Left ventricle myocardium inferior (tissue), 1 donor: ENCODE measurements at regions not wholly inside any gene's neighbourhood (a gene's known extent, or its start where the extent isn't known, plus 50 kb on each side); places are given as distances from the start of the nearest gene placed in this dataset.

Experiments
- DNase-seq: peaks from one replicate; pipeline ENCODE4 v3.0.0-alpha.2; 2020
- H3K27ac ChIP-seq: fragments of 200-600 bp; replicated peaks from 2 replicates; pipeline ENCODE4 v1.8.0; 2021
- H3K27me3 ChIP-seq: fragments of 200-600 bp; 2 replicates; pipeline ENCODE4 v1.8.0; 2021; ENCODE audit warnings: low read depth
- H3K36me3 ChIP-seq: fragments of 200-600 bp; 2 replicates; pipeline ENCODE4 v1.8.0; 2021
- H3K4me1 ChIP-seq: fragments of 200-600 bp; 2 replicates; pipeline ENCODE4 v1.8.0; 2021
- H3K4me3 ChIP-seq: fragments of 200-600 bp; 2 replicates; pipeline ENCODE4 v1.8.0; 2021; ENCODE audit warnings: mild to moderate bottlenecking, moderate library complexity
- H3K9me3 ChIP-seq: fragments of 200-600 bp; replicated peaks from 2 replicates; pipeline ENCODE4 v1.8.0; 2021
- intact Hi-C: fragments of 100-400 bp; cut with micrococcal nuclease; formaldehyde crosslinking; loops from one replicate; pipeline ENCODE4 v1.11.0; 2022
- TF ChIP-seq, protein P1 (sequence below): fragments of 200-600 bp; IDR thresholded peaks from 2 replicates; pipeline ENCODE4 v1.8.0; 2021; ENCODE audit warnings: antibody characterized with exemption, mild to moderate bottlenecking, borderline replicate concordance
- donor health status: DM: no; HTN: yes; CAD: no; lungs with severe emphysema.

DNA sequence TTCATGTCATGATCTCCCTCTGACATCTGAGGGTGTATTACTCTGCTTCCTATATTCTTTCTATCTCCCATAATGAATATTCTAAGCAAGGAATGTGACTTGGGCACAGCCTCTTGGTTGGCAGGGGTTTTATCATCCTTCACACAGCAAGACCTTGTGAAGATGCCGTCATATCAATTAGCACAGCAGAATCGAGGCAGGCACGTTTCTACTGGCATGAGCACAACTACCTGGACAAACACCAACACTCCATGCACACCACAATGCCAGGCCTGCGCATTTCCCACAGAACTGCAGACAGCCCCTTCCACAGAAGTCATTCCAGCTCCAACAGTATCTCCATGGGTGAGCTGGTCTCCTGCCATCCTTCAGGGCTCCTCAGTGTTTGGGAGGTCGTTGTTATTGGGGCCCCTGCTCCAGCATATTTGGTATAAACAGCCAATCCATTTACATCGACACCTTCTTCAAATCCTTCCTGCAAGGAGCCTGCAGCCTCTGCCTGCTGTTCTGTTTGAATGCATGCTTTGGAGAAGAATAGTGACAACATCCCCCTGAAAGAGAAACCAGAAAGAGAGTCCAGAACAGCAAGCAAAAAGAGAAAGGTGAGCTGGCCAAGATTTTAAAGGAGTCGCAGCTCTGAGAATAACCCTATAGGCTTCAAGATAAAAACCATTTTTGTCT, 275.5 kb downstream of the SHOX2 start:
- no peaks in the 10 kb centered on the region for H3K4me1 ChIP-seq
- TF ChIP-seq, protein P1, sequence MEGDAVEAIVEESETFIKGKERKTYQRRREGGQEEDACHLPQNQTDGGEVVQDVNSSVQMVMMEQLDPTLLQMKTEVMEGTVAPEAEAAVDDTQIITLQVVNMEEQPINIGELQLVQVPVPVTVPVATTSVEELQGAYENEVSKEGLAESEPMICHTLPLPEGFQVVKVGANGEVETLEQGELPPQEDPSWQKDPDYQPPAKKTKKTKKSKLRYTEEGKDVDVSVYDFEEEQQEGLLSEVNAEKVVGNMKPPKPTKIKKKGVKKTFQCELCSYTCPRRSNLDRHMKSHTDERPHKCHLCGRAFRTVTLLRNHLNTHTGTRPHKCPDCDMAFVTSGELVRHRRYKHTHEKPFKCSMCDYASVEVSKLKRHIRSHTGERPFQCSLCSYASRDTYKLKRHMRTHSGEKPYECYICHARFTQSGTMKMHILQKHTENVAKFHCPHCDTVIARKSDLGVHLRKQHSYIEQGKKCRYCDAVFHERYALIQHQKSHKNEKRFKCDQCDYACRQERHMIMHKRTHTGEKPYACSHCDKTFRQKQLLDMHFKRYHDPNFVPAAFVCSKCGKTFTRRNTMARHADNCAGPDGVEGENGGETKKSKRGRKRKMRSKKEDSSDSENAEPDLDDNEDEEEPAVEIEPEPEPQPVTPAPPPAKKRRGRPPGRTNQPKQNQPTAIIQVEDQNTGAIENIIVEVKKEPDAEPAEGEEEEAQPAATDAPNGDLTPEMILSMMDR: no peak
- intact Hi-C loops: no loop called here
- H3K4me3 ChIP-seq: no peak overlapping the region
- no peak overlapping the region for H3K27ac ChIP-seq
- H3K9me3 ChIP-seq: peaks cover 33% of the 10 kb centered on the region
- no peak for DNase-seq
- H3K27me3 ChIP-seq: peaks cover 6% of the 10 kb centered on the region
- no peaks in the 10 kb centered on the region for H3K36me3 ChIP-seq

DNA sequence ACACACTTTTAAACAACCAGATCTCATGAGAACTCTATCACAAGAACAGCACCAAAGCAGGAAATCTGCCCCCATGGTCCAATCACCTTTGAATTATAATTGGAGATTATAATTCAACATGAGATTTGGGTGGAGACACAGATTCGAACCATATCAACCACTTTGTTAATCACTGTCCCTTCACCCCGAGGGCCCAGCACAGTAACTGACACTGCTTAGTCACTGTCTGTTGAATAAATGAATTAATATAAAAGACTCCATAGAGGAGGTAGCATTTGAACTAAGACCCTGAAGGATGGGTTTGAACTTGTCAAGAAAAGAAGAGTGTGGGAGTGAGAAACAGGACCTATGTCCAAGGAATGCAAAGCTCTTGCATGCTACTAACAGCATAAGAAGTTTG, 276.4 kb downstream of the SHOX2 start:
- no peak for DNase-seq
- Histone ChIP-seq H3K36me3 (no peaks in the 10 kb centered on the region), H3K4me1 (no peaks in the 10 kb centered on the region), H3K9me3 (peaks cover 33% of the 10 kb centered on the region), H3K27ac (no peak overlapping the region), H3K27me3 (no peaks in the 10 kb centered on the region), H3K4me3 (no peak overlapping the region)
- intact Hi-C loops: no loop called here
- TF ChIP-seq, protein P1: no peak

DNA sequence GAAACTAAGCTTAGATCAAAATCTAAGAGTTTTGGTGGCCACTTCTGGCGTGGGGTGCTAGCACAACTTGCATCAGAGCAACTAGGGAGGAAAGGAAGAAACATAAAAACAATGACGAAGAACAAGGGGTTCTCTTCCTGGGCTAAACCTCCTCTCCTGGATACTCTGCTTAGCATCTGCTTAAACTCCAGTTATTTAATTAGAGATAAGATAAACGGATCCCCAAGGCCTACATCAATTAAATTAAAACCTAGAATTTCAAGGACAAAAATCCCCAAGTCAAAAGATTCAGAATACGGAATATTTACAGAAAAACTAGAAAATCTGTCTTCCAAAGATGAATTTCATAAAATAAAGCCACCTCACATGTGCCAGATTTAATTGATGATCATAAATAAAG, 281.9 kb downstream of the SHOX2 start:
- DNase-seq: no peak
- no peak overlapping the region for H3K27ac ChIP-seq
- H3K36me3 ChIP-seq: no peaks in the 10 kb centered on the region
- no peaks in the 10 kb centered on the region for H3K27me3 ChIP-seq
- intact Hi-C loops: no loop called here
- TF ChIP-seq, protein P1: no peak
- H3K4me3 ChIP-seq: no peak overlapping the region
- no peaks in the 10 kb centered on the region for H3K4me1 ChIP-seq
- H3K9me3 ChIP-seq: peaks cover 18% of the 10 kb centered on the region

DNA sequence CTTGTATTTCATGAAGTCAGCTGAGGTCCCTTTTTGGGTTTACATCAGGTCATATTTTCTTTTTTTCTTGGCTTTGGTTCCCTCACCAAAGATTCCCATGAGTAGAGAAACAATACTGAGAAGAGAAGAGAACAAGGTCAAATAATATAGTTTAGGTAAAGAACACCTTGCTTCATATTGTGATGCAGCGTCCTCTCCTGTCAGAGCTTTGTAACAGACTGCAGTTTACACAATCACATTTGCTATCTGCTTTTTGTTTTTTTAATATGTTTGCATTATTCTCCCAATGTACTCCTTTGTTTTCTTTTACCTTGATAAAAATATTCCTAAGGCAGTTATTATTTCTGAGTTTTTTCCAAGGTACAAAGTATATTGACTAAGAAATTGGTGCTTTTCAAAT, 283.2 kb downstream of the SHOX2 start:
- H3K36me3 ChIP-seq: no peaks in the 10 kb centered on the region
- no peak overlapping the region for H3K27ac ChIP-seq
- no peaks in the 10 kb centered on the region for H3K27me3 ChIP-seq
- peaks cover 6% of the 10 kb centered on the region for H3K9me3 ChIP-seq
- DNase-seq: no peak
- TF ChIP-seq, protein P1: no peak
- no peaks in the 10 kb centered on the region for H3K4me1 ChIP-seq
- H3K4me3 ChIP-seq: no peak overlapping the region
- intact Hi-C loops: no loop called here

DNA sequence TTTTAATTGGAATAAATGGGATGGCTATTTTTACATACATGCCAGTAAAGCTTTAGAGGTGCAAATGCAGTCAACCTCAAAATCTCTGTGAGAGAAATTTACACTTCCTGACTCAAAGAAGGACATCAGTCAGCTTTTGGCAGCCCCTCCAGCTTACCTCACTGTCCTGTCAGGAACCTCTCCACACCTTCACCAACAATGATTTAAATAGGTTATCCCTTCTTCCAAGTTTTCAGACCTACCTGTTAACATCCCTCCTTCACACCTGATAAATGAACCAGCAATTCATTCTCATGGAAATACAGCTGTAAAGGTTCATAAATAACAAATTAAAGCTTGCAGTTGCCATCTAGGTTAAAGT, 286.1 kb downstream of the SHOX2 start:
- TF ChIP-seq, protein P1: no peak
- Histone ChIP-seq H3K4me1 (no peaks in the 10 kb centered on the region), H3K4me3 (no peak overlapping the region), H3K27ac (no peak overlapping the region), H3K9me3 (no peaks in the 10 kb centered on the region), H3K36me3 (no peaks in the 10 kb centered on the region), H3K27me3 (no peaks in the 10 kb centered on the region)
- intact Hi-C loops: no loop called here
- DNase-seq: no peak
